ENCODE measurements at regions not wholly inside any gene's neighbourhood (a gene's known extent, or its start where the extent isn't known, plus 50 kb on each side); places are given as distances from the start of the nearest gene placed in this dataset.

GRCh38 chr21:22343721-22344120, 1345.5 kb downstream of the NCAM2 start:
- Histone ChIP-seq H3K27ac (ENCODE audit: low read depth, low read length) (no peak overlapping the region), H2BK12ac (ENCODE audit: low read depth, low read length) (no peak overlapping the region), H4K5ac (ENCODE audit: insufficient read length, low read depth, low read length) (no peak overlapping the region), H4K20me1 (replicated peaks in 1 of 2; ENCODE audit: control insufficient read depth in 1 of 2, insufficient read depth in 2 of 2, low read length in 2 of 2) (no peaks in the 10 kb centered on the region), H3K23me2 (ENCODE audit: low read depth, low read length) (no peaks in the 10 kb centered on the region), H2AK5ac (ENCODE audit: low read depth, low read length) (no peak overlapping the region), H2BK15ac (ENCODE audit: low read length) (no peak overlapping the region), H3K56ac (replicated peaks; ENCODE audit: insufficient read length, low read depth, low read length) (no peak overlapping the region), H2BK5ac (ENCODE audit: low read depth, low read length) (no peak overlapping the region), H2BK120ac (replicated peaks; ENCODE audit: low read depth, low read length) (no peak overlapping the region), H3K4ac (replicated peaks; ENCODE audit: insufficient read length, low read depth, low read length) (no peak overlapping the region), H3K4me2 (ENCODE audit: insufficient read depth in 1 of 2, low read depth in 2 of 2, low read length in 2 of 2) (no peak overlapping the region), H3K9me3 (ENCODE audit: insufficient read depth in 2 of 2, low read depth in 1 of 2, low read length in 1 of 2) (peaks cover 8 to 9% of the 10 kb centered on the region in 2 experiments; a peak in 3 of 4 replicates), H3K18ac (ENCODE audit: extremely low read depth, low read length) (no peak overlapping the region), H4K91ac (replicated peaks; ENCODE audit: insufficient read length, low read length) (no peak overlapping the region), H3K36me3 (ENCODE audit: control insufficient read depth in 2 of 4, insufficient read depth in 4 of 4, low read length in 3 of 4) (no peaks in the 10 kb centered on the region), H3K4me1 (replicated peaks in 1 of 4; ENCODE audit: control insufficient read depth in 3 of 4, insufficient read depth in 4 of 4, low read length in 3 of 4) (no peaks in the 10 kb centered on the region), H2AFZ (ENCODE audit: low read length) (no peak overlapping the region), H3K23ac (ENCODE audit: insufficient read length) (no peak overlapping the region), H4K8ac (ENCODE audit: extremely low read depth, insufficient read depth, low read length) (no peak overlapping the region), H3K27me3 (replicated peaks in 1 of 4; ENCODE audit: control insufficient read depth in 3 of 4, extremely low read depth in 1 of 4, insufficient read depth in 3 of 4, low read length in 3 of 4) (no peaks in the 10 kb centered on the region), H3K79me1 (ENCODE audit: low read depth, low read length) (no peaks in the 10 kb centered on the region), H3K9ac (replicated peaks in 1 of 4; ENCODE audit: extremely low read depth in 1 of 4, low read depth in 3 of 4, low read length in 3 of 4) (no peak overlapping the region), H2BK20ac (ENCODE audit: low read length) (no peak overlapping the region), H3K14ac (ENCODE audit: insufficient read length) (no peak overlapping the region), H3K4me3 (ENCODE audit: extremely low read depth in 1 of 4, insufficient read depth in 2 of 4, low read depth in 3 of 4, low read length in 4 of 4) (no peak overlapping the region), H3K79me2 (ENCODE audit: control insufficient read depth in 1 of 2, insufficient read depth in 2 of 2, low read length in 2 of 2) (no peaks in the 10 kb centered on the region)
- no peak for FAIRE-seq
- no peak for DNase-seq (ENCODE audit: low read depth in 1 of 2, low spot score in 2 of 2)
- POLR2A ChIA-PET (ENCODE audit: partially characterized antibody), result no interaction called here
- CTCF ChIA-PET (ENCODE audit: partially characterized antibody), result no interaction called here
- TF ChIP-seq RNF2 (IDR thresholded peaks at IDR 0.05; ENCODE audit: borderline replicate concordance, low read depth, low read length, missing control alignments, poor library complexity, severe bottlenecking), result no peak
- no peak for TF ChIP-seq SAP30 (IDR thresholded peaks at IDR 0.05; ENCODE audit: insufficient read depth, insufficient replicate concordance, low read length)
- TF ChIP-seq, protein P1, sequence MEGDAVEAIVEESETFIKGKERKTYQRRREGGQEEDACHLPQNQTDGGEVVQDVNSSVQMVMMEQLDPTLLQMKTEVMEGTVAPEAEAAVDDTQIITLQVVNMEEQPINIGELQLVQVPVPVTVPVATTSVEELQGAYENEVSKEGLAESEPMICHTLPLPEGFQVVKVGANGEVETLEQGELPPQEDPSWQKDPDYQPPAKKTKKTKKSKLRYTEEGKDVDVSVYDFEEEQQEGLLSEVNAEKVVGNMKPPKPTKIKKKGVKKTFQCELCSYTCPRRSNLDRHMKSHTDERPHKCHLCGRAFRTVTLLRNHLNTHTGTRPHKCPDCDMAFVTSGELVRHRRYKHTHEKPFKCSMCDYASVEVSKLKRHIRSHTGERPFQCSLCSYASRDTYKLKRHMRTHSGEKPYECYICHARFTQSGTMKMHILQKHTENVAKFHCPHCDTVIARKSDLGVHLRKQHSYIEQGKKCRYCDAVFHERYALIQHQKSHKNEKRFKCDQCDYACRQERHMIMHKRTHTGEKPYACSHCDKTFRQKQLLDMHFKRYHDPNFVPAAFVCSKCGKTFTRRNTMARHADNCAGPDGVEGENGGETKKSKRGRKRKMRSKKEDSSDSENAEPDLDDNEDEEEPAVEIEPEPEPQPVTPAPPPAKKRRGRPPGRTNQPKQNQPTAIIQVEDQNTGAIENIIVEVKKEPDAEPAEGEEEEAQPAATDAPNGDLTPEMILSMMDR (IDR thresholded peaks at IDR 0.05; ENCODE audit: control extremely low read depth in 1 of 3, insufficient read depth in 1 of 3, low read depth in 1 of 3, low read length in 3 of 3), result no peak
- TF ChIP-seq ASH2L (IDR thresholded peaks at IDR 0.05; ENCODE audit: low read length), result no peak
- no peak for TF ChIP-seq BACH1 (IDR thresholded peaks at IDR 0.05; ENCODE audit: low read length)
- TF ChIP-seq POLR2AphosphoS5 (IDR thresholded peaks at IDR 0.05; ENCODE audit: low read depth, low read length), result no peak
- no peak for TF ChIP-seq CEBPB (IDR thresholded peaks at IDR 0.05; ENCODE audit: low read depth, low read length)
- no peak for TF ChIP-seq TBP (IDR thresholded peaks at IDR 0.05; ENCODE audit: low read depth, low read length)
- TF ChIP-seq TEAD4 (IDR thresholded peaks at IDR 0.05; ENCODE audit: low read depth, low read length), result no peak
- no peak for TF ChIP-seq PHF8 (conservative IDR thresholded peaks at IDR 0.05; ENCODE audit: low read depth, low read length)
- no peak for TF ChIP-seq FOSL1 (IDR thresholded peaks at IDR 0.05; ENCODE audit: insufficient read depth, low read depth, low read length)
- TF ChIP-seq ATF3 (IDR thresholded peaks at IDR 0.05; ENCODE audit: insufficient read depth, low read depth, low read length), result no peak
- TF ChIP-seq RBBP5 (IDR thresholded peaks at IDR 0.05; ENCODE audit: borderline replicate concordance, low read depth, low read length), result no peak

Data from H1 (cell line).